IPS-15b (cell line): ENCODE measurements at regions not wholly inside any gene's neighbourhood (a gene's known extent, or its start where the extent isn't known, plus 50 kb on each side); places are given as distances from the start of the nearest gene placed in this dataset.

Source experiments
- H3K27me3 ChIP-seq: one replicate; pipeline ENCODE4 v1.6.1; 2013; ENCODE audit warnings: low read length; ENCODE audit not compliant: control insufficient read depth, insufficient read depth
- H3K36me3 ChIP-seq: one replicate; pipeline ENCODE4 v1.6.1; 2013; ENCODE audit warnings: low read length; ENCODE audit not compliant: control insufficient read depth, insufficient read depth
- H3K4me1 ChIP-seq: one replicate; pipeline ENCODE4 v1.6.1; 2013; ENCODE audit warnings: mild to moderate bottlenecking, low read length; ENCODE audit not compliant: control insufficient read depth, insufficient read depth
- H3K4me3 ChIP-seq: one replicate; pipeline ENCODE4 v1.5.1; 2013; ENCODE audit warnings: low read depth, low read length
- H3K9ac ChIP-seq: one replicate; pipeline ENCODE4 v1.6.1; 2013; ENCODE audit warnings: low read depth, mild to moderate bottlenecking, low read length
- H3K9me3 ChIP-seq: one replicate; pipeline ENCODE4 v1.6.1; 2013; ENCODE audit warnings: mild to moderate bottlenecking, low read length; ENCODE audit not compliant: control insufficient read depth, insufficient read depth

GRCh38 chr14:83470466-83470865, 1936.8 kb upstream of the SEL1L start:
- Histone ChIP-seq H3K27me3 (no peaks in the 10 kb centered on the region), H3K4me1 (no peaks in the 10 kb centered on the region), H3K9ac (no peak overlapping the region), H3K9me3 (no peaks in the 10 kb centered on the region), H3K36me3 (no peaks in the 10 kb centered on the region), H3K4me3 (no peak overlapping the region)

GRCh38 chr14:83470959-83471695, 1937.5 kb upstream of the SEL1L start:
- Histone ChIP-seq H3K27me3 (no peaks in the 10 kb centered on the region), H3K9me3 (no peaks in the 10 kb centered on the region), H3K9ac (no peak overlapping the region), H3K36me3 (no peaks in the 10 kb centered on the region), H3K4me1 (no peaks in the 10 kb centered on the region), H3K4me3 (no peak overlapping the region)

GRCh38 chr14:83473416-83474235, 1940.0 kb upstream of the SEL1L start:
- Histone ChIP-seq H3K4me3 (no peak overlapping the region), H3K4me1 (no peaks in the 10 kb centered on the region), H3K36me3 (no peaks in the 10 kb centered on the region)

GRCh38 chr14:83478741-83479140, 1945.1 kb upstream of the SEL1L start:
- H3K4me1 ChIP-seq, result no peaks in the 10 kb centered on the region
- no peak overlapping the region for H3K4me3 ChIP-seq
- no peak overlapping the region for H3K9ac ChIP-seq
- no peaks in the 10 kb centered on the region for H3K36me3 ChIP-seq
- H3K9me3 ChIP-seq, result no peaks in the 10 kb centered on the region
- no peaks in the 10 kb centered on the region for H3K27me3 ChIP-seq

More at GRCh38 chr14:83473416-83474235, 1940.0 kb upstream of the SEL1L start:
- Histone ChIP-seq H3K27me3 (no peaks in the 10 kb centered on the region), H3K9me3 (no peaks in the 10 kb centered on the region), H3K9ac (no peak overlapping the region)

GRCh38 chr14:83483063-83483462, 1949.4 kb upstream of the SEL1L start:
- Histone ChIP-seq H3K9ac (no peak overlapping the region), H3K4me3 (no peak overlapping the region), H3K9me3 (no peaks in the 10 kb centered on the region), H3K27me3 (no peaks in the 10 kb centered on the region), H3K4me1 (no peaks in the 10 kb centered on the region), H3K36me3 (no peaks in the 10 kb centered on the region)

- no peak overlapping the region for H3K9ac ChIP-seq
- H3K4me3 ChIP-seq, result no peak overlapping the region
- H3K27me3 ChIP-seq, result no peaks in the 10 kb centered on the region
- H3K9me3 ChIP-seq, result no peaks in the 10 kb centered on the region
- no peaks in the 10 kb centered on the region for H3K36me3 ChIP-seq
- H3K4me1 ChIP-seq, result no peaks in the 10 kb centered on the region
Observed at GRCh38 chr14:83485591-83485990, 1951.9 kb upstream of the SEL1L start.

GRCh38 chr14:83491091-83491490, 1957.4 kb upstream of the SEL1L start:
- no peaks in the 10 kb centered on the region for H3K27me3 ChIP-seq
- H3K4me3 ChIP-seq, result no peak overlapping the region
- no peaks in the 10 kb centered on the region for H3K9me3 ChIP-seq
- H3K4me1 ChIP-seq, result no peaks in the 10 kb centered on the region
- no peaks in the 10 kb centered on the region for H3K36me3 ChIP-seq
- no peak overlapping the region for H3K9ac ChIP-seq

GRCh38 chr14:83520837-83521236, 1987.2 kb upstream of the SEL1L start:
- Histone ChIP-seq H3K36me3 (no peaks in the 10 kb centered on the region), H3K27me3 (no peaks in the 10 kb centered on the region), H3K4me1 (no peaks in the 10 kb centered on the region), H3K9ac (no peak overlapping the region), H3K9me3 (no peaks in the 10 kb centered on the region), H3K4me3 (no peak overlapping the region)

- Histone ChIP-seq H3K36me3 (no peaks in the 10 kb centered on the region), H3K4me1 (no peaks in the 10 kb centered on the region), H3K4me3 (no peak overlapping the region), H3K27me3 (no peaks in the 10 kb centered on the region), H3K9me3 (no peaks in the 10 kb centered on the region), H3K9ac (no peak overlapping the region)
Observed at GRCh38 chr14:83529531-83529930, 1995.9 kb upstream of the SEL1L start.

GRCh38 chr14:83533734-83534133, 1996.2 kb upstream of the FLRT2 start:
- H3K9ac ChIP-seq, result no peak overlapping the region
- H3K36me3 ChIP-seq, result no peaks in the 10 kb centered on the region
- H3K9me3 ChIP-seq, result no peaks in the 10 kb centered on the region
- H3K4me3 ChIP-seq, result no peak overlapping the region
- H3K4me1 ChIP-seq, result no peaks in the 10 kb centered on the region
- H3K27me3 ChIP-seq, result no peaks in the 10 kb centered on the region

- H3K4me1 ChIP-seq, result no peaks in the 10 kb centered on the region
- H3K4me3 ChIP-seq, result no peak overlapping the region
- H3K9ac ChIP-seq, result no peak overlapping the region
Observed at GRCh38 chr14:83534995-83535394, 1994.9 kb upstream of the FLRT2 start.

GRCh38 chr14:83535444-83535843, 1994.5 kb upstream of the FLRT2 start:
- no peaks in the 10 kb centered on the region for H3K4me1 ChIP-seq
- H3K27me3 ChIP-seq, result no peaks in the 10 kb centered on the region
- no peak overlapping the region for H3K9ac ChIP-seq
- no peak overlapping the region for H3K4me3 ChIP-seq
- no peaks in the 10 kb centered on the region for H3K36me3 ChIP-seq
- no peaks in the 10 kb centered on the region for H3K9me3 ChIP-seq

More at GRCh38 chr14:83534995-83535394, 1994.9 kb upstream of the FLRT2 start:
- no peaks in the 10 kb centered on the region for H3K27me3 ChIP-seq
- H3K9me3 ChIP-seq, result no peaks in the 10 kb centered on the region
- no peaks in the 10 kb centered on the region for H3K36me3 ChIP-seq
